Cardiac muscle cell (in vitro differentiated cells and primary cell): ENCODE measurements at regions not wholly inside any gene's neighbourhood (a gene's known extent, or its start where the extent isn't known, plus 50 kb on each side); places are given as distances from the start of the nearest gene placed in this dataset.
A peak's percentile ranks its signal among the peaks of the same experiment; 100 is the strongest.

Experiments used
- DNase-seq, 2 donors: peaks; one replicate each; pipeline versions ENCODE4 v3.0.0 to v3.0.0-alpha.2; 2010 to 2017; ENCODE audit warnings: low read depth in 1 of 2, low spot score in 1 of 2
- H3K27ac ChIP-seq: fragments of 200-600 bp; sonication (generic); 2 replicates; pipeline ENCODE4 v1.5.1; 2016
- H3K27me3 ChIP-seq: fragments of 200-600 bp; sonication (generic); 2 replicates; pipeline ENCODE4 v1.6.0; 2016; ENCODE audit warnings: control low read depth
- H3K36me3 ChIP-seq: fragments of 200-600 bp; sonication (generic); 2 replicates; pipeline ENCODE4 v1.5.1; 2016; ENCODE audit warnings: control low read depth
- H3K4me1 ChIP-seq: fragments of 200-600 bp; sonication (generic); 2 replicates; pipeline ENCODE4 v1.8.1; 2017; ENCODE audit warnings: low read depth, mild to moderate bottlenecking, mixed run types
- H3K4me3 ChIP-seq: fragments of 200-600 bp; sonication (generic); 2 replicates; pipeline ENCODE4 v1.5.1; 2016; ENCODE audit warnings: mild to moderate bottlenecking
- H3K9me3 ChIP-seq: fragments of 200-600 bp; sonication (generic); 2 replicates; pipeline ENCODE4 v1.5.1; 2017; ENCODE audit warnings: low read depth, mild to moderate bottlenecking, control low read depth
- TF ChIP-seq, protein P1 (sequence below): IDR thresholded peaks from 2 replicates; pipeline ENCODE4 v1.5.1; 2012; ENCODE audit warnings: low read depth, mild to moderate bottlenecking, low read length

- Histone ChIP-seq H3K36me3 (no peaks in the 10 kb centered on the region), H3K27me3 (no peaks in the 10 kb centered on the region), H3K4me1 (peaks cover 25% of the 10 kb centered on the region), H3K27ac (peak overlapping the region; percentile 42), H3K4me3 (no peak overlapping the region), H3K9me3 (no peaks in the 10 kb centered on the region)
- TF ChIP-seq, protein P1, sequence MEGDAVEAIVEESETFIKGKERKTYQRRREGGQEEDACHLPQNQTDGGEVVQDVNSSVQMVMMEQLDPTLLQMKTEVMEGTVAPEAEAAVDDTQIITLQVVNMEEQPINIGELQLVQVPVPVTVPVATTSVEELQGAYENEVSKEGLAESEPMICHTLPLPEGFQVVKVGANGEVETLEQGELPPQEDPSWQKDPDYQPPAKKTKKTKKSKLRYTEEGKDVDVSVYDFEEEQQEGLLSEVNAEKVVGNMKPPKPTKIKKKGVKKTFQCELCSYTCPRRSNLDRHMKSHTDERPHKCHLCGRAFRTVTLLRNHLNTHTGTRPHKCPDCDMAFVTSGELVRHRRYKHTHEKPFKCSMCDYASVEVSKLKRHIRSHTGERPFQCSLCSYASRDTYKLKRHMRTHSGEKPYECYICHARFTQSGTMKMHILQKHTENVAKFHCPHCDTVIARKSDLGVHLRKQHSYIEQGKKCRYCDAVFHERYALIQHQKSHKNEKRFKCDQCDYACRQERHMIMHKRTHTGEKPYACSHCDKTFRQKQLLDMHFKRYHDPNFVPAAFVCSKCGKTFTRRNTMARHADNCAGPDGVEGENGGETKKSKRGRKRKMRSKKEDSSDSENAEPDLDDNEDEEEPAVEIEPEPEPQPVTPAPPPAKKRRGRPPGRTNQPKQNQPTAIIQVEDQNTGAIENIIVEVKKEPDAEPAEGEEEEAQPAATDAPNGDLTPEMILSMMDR, result no peak
- DNase-seq, result no peak
Observed at GRCh38 chr5:124478264-124478663, 268.2 kb downstream of the ZNF608 start.

DNA sequence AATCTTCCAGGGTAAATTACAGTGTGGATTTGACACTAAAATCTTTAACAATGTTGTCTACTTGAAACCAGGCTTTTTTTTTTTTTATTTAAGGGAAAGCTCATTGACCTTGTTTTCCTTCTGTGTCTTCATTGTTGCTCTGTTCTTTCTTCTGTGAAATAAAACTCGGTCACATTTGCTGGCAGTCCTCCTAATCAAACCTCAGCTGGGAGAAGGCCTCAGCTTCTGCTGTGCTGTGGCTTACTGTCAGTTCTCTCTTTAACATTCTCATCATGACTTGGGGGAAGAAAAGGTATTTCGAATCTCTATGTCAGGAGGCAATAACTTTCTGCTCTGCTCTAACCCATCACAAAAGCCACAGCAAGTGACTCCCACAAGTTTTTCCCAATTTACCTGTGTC is 268.9 kb downstream of the ZNF608 start:
- TF ChIP-seq, protein P1, result no peak
- DNase-seq, result no peak
- Histone ChIP-seq H3K27me3 (no peaks in the 10 kb centered on the region), H3K9me3 (no peaks in the 10 kb centered on the region), H3K36me3 (no peaks in the 10 kb centered on the region), H3K4me1 (peaks cover 25% of the 10 kb centered on the region), H3K27ac (peak overlapping the region; percentile 42), H3K4me3 (no peak overlapping the region)

- no peaks in the 10 kb centered on the region for H3K9me3 ChIP-seq
- no peak overlapping the region for H3K4me3 ChIP-seq
- no peaks in the 10 kb centered on the region for H3K36me3 ChIP-seq
- TF ChIP-seq, protein P1, result no peak
- DNase-seq, result no peak
- no peaks in the 10 kb centered on the region for H3K27me3 ChIP-seq
- H3K4me1 ChIP-seq, result peaks cover 25% of the 10 kb centered on the region
- H3K27ac ChIP-seq, result no peak overlapping the region
Observed at GRCh38 chr5:124477062-124477461, 269.4 kb downstream of the ZNF608 start.

GRCh38 chr5:124474528-124475215 is 271.8 kb downstream of the ZNF608 start:
- no peak overlapping the region for H3K27ac ChIP-seq
- H3K4me3 ChIP-seq, result no peak overlapping the region
- TF ChIP-seq, protein P1, result no peak
- H3K36me3 ChIP-seq, result no peaks in the 10 kb centered on the region
- no peaks in the 10 kb centered on the region for H3K9me3 ChIP-seq
- DNase-seq, result peak in 1 of 2 donors; percentile 5
- peaks cover 8% of the 10 kb centered on the region for H3K4me1 ChIP-seq
- no peaks in the 10 kb centered on the region for H3K27me3 ChIP-seq

- no peaks in the 10 kb centered on the region for H3K9me3 ChIP-seq
- no peak overlapping the region for H3K4me3 ChIP-seq
- no peaks in the 10 kb centered on the region for H3K4me1 ChIP-seq
- no peaks in the 10 kb centered on the region for H3K36me3 ChIP-seq
- no peak overlapping the region for H3K27ac ChIP-seq
- no peaks in the 10 kb centered on the region for H3K27me3 ChIP-seq
- TF ChIP-seq, protein P1, result no peak
- no peak for DNase-seq
Observed at GRCh38 chr5:124468671-124469411, 277.6 kb downstream of the ZNF608 start.
